GM21619 (cell line): ENCODE measurements at regions not wholly inside any gene's neighbourhood (a gene's known extent, or its start where the extent isn't known, plus 50 kb on each side); places are given as distances from the start of the nearest gene placed in this dataset.
"Not testable (repeated sequence)": the region's sequence is repeated elsewhere in the genome, so short reads cannot be mapped to it uniquely, and the experiment has no call there.

Experiments used
- ATAC-seq: cut with Tn5 transposase; IDR thresholded peaks from one replicate; pipeline ENCODE4 v1.9.1; 2021; ENCODE audit not compliant: unreplicated experiment

DNA sequence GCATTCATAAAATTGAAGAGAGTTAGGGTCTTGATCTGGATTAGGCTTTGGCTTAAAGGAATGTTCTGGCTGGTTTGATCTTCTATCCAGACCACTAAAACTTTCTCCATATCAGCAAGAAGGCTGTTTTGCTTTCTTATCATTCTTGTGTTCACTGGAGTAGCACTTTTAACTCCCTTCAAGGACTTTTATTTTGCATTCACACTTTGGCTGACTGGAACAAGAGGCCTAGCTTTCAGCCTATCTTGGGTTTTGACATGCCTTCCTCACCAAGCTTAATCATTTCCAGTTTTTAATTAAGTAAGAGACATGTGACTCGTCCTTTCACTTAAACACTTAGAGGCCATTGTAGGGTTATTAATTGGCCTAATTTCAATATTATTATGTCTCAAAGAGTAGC lies 190.3 kb downstream of the RAB11FIP2 start:
- not testable (repeated sequence) for ATAC-seq

- no peak for ATAC-seq
Observed at GRCh38 chr10:117860135-117860534, 186.6 kb downstream of the RAB11FIP2 start.

DNA sequence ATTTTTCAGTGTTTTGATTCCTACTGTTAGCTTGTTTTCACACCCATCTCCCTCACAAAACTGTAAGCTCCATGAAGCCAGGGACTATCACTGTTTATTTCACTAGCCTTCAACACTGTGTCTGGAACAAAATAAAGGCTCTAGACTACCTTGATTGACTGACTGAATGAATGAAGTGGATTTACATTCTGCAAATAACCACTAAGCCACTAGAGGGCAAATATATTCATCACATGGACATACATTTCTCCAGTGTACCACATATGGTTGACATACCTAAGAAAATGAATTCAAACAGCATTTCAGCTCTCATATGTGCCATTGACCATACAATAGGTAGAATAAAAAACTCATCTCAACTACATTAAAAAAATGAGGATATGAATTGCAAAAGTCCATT lies 185.9 kb downstream of the RAB11FIP2 start:
- ATAC-seq = no peak

DNA sequence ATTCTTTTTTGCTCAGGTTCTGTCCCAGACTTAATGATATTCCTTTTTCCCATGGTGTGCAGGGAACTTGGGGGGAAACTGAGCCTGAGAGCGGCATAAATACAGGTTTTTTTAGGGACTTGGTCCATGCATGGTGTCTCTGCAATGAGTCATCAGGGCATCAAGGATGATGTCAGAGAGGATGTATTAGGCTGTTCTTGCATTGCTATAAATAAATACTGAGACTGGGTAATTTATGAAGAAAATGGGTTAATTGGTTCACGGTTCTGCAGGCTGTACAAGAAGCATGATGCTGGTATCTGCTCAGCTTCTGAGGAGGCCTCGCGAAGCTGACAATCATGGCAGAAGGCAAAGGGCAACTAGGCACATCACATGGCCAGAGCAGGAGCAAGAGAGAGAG lies 185.4 kb downstream of the RAB11FIP2 start:
- ATAC-seq = no peak

- ATAC-seq = no peak
Observed at GRCh38 chr10:117863771-117864170, 183.0 kb downstream of the RAB11FIP2 start.

- no peak for ATAC-seq
Observed at GRCh38 chr10:117865945-117866344, 180.8 kb downstream of the RAB11FIP2 start.

GRCh38 chr10:117868151-117868550 lies 178.6 kb downstream of the RAB11FIP2 start:
- ATAC-seq = no peak

DNA sequence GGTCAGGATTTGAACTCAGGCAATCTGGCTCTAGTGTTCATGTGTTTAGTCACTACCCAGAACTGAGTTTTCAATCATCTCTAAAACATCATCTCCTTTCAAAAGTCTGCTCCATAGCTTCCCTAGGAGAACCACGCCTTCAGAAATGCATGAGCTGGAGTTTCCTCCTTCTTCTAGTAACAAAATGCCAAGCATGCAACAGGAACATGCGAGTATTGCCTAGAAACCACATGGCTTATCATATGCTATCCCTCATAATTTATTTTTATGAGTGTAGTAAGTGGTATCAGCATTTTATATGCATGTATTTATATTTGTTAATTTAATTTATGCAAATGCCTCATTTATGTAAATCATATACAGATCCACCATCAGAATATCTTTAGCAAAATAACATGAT lies 170.9 kb downstream of the RAB11FIP2 start:
- no peak for ATAC-seq

GRCh38 chr10:117876210-117876609 lies 170.5 kb downstream of the RAB11FIP2 start:
- ATAC-seq = no peak

DNA sequence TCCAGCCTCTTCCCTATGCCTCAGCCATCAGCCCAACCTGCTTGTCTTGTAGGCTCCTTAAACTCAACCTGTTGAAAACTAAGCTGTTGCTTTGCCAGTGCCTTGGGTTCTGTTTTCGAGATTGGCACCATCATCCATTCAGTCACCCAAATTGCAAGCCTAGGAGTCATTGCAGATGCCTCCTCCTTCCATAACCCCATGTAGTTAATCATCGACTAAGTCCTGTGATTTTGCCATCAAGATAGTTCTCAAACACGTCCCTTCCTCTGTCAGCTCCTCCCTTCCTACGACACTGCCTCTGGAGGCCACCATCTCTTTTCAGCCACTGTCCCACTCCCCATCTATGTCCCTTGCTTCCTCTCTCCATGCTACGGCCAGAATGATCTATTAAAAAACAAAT lies 168.1 kb downstream of the RAB11FIP2 start:
- no peak for ATAC-seq

- ATAC-seq = no peak
Observed at GRCh38 chr10:117884093-117884492, 162.6 kb downstream of the RAB11FIP2 start.

GRCh38 chr10:117884592-117884991 lies 162.1 kb downstream of the RAB11FIP2 start:
- ATAC-seq = no peak

GRCh38 chr10:117885206-117885829 lies 161.4 kb downstream of the RAB11FIP2 start:
- no peak for ATAC-seq

DNA sequence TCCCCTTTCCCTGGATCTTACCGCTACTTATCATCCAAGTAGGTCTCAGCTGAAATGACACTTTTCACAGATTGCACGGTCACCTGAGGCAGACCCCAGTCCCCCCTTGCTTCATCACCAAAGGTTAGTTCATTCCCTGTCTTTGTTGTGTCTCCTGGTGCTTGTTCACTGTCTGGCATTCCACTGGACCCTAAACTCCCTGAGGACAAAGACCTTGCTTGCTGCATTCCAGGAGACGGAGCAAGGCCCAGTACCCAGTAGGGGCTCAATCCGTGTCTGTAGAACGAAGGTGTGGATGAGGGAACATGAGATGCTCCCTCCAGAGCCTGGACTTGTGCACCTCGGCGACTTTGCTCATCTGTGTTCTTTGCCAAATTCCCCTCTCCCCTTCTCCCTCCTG lies 160.0 kb downstream of the RAB11FIP2 start:
- no peak for ATAC-seq

DNA sequence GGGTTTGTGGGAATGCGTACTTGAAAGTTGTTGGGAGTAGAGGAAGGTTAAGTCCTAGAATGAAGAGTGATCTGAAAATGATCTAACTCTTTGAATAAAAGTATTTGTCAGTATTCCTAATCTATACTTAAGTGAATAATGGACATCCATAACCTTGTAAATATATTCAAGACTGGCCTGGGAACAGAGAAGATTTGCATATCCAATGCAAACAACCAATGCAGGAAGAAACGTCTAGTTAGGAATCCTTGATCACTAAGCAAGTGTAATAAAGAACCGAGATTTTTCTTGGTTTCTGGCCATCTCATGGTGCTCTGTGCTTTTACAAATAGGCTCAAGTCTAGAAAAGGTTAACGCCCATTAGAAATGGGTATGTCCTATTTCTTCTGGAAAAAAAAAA lies 157.1 kb downstream of the RAB11FIP2 start:
- ATAC-seq = no peak

DNA sequence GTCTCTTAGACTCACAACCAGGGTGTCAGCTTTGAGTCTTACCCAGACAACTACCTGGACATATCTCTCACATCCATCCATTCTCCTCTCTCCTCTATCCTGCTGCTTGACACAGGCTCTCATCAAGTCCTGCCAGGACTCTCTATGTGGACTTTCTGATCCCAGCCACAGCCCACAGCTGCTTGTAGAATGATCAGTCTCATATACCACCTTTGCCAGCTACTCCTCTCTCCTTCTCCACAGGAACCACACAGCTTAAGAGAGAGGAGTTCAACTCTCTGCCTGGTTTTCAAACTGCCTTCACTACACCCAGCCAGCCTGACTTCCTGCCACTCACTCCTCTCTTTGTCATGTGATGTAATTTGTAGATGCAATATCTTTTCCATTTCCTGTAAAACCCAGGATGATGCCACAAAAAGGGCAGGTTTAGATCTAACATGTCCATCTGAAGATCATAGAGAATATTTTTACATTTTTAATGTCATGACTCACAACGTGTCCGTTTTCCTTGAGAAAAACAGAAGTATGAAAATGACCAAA lies 154.0 kb downstream of the RAB11FIP2 start:
- no peak for ATAC-seq

GRCh38 chr10:117894339-117894738 lies 152.4 kb downstream of the RAB11FIP2 start:
- ATAC-seq = no peak

GRCh38 chr10:117896517-117896916 lies 150.2 kb downstream of the RAB11FIP2 start:
- no peak for ATAC-seq

DNA sequence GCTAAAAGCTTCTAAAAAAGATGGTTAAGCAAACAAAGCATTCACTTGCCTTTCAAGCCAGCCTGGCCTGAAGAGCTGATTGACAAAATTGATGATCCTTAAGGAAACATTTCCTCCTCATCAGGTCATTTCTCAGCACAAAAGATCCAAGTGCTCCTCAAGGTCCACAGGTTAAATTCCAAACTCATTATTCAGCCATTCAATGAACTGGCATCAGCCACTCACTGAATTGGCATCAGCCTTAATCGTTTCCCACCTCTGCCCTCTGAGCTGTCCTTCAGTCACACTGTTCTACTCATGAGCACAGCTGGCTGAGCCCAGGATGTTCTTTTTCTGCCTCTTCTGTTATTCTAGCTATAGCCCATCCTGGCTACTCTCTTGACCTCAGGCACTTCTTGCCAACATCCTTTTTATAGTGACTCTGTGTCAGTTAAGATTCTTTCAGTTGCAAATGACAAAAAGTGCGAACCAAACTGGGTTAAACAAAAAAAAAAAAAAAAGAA lies 147.5 kb downstream of the RAB11FIP2 start:
- no peak for ATAC-seq

DNA sequence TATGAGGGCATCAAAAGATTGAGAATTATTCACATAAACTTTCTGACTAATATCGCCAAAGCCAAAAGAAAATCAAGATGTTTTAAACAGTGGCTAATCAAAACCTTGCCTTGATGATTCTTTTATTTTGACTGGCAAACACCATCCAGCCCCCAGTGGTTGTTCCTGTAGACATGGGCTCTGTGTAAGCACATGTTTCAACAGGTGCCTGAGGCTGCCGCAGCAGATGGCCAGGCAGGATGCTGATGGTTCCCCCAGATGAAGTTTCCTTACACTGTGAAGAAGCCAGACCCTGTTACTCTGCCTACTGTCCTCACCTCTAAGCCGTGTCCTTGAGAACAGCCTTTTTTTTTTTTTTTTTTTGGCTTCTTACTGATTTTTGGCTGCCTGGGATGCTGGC lies 146.5 kb downstream of the RAB11FIP2 start:
- ATAC-seq = no peak

- ATAC-seq = no peak
Observed at GRCh38 chr10:117903854-117904253, 142.9 kb downstream of the RAB11FIP2 start.

GRCh38 chr10:117905404-117905803 lies 141.3 kb downstream of the RAB11FIP2 start:
- ATAC-seq = no peak

DNA sequence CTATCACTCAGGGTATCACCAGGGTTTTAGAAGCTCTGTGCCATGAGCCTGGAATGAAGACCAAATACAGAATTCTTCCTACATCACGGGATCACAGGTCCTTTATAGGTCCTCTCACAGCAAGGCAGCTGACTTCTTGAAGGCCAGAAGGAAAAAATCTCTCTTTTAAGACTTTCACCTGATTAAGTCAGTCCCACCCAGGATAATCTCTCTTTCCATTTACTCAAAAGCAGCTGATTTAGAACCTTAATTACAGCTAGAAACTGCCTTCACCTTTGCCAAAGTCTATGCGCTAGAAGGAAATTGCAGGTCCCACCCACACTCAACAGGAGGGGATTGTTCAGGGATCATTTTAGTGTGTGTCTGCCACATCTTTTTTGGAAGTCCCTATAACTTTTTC lies 135.1 kb downstream of the RAB11FIP2 start:
- ATAC-seq = no peak
